K562 (cell line): ENCODE measurements at regions not wholly inside any gene's neighbourhood (a gene's known extent, or its start where the extent isn't known, plus 50 kb on each side); places are given as distances from the start of the nearest gene placed in this dataset.

ENCODE experiments used
- CTCF ChIP-seq, 3 experiments: IDR thresholded peaks in 2 of 3; conservative IDR thresholded peaks in 1 of 3; 2 replicates each; pipeline ENCODE4 v1.5.1; 2011 to 2012; ENCODE audit warnings: low read length in 3 of 3, mild to moderate bottlenecking in 3 of 3, control low read depth in 2 of 3, improper control_type of control experiment in 1 of 3, inconsistent platforms in 1 of 3, low read depth in 1 of 3, mixed read lengths in 1 of 3, moderate library complexity in 1 of 3; ENCODE audit not compliant: insufficient read depth in 2 of 3
- CUX1 ChIP-seq: fragments of 200-800 bp; sonication (Bioruptor generic); IDR thresholded peaks from 2 replicates; pipeline ENCODE4 v1.6.1; 2016; ENCODE audit warnings: missing genetic modification characterization, missing compliant biosample characterization
- MAZ ChIP-seq, 2 experiments: fragments of 450-650 bp in 1 of 2; sonication (generic) in 1 of 2; formaldehyde crosslinking; IDR thresholded peaks in 1 of 2; conservative IDR thresholded peaks in 1 of 2; 2 replicates each; pipeline versions ENCODE4 v1.4.0 to v1.5.0; 2020; ENCODE audit warnings: mild to moderate bottlenecking in 1 of 2, missing genetic modification reagents in 1 of 2
- NCOR1 ChIP-seq: fragments of 450-650 bp; IDR thresholded peaks from 2 replicates; pipeline ENCODE4 v1.6.1; 2016; ENCODE audit warnings: mild to moderate bottlenecking, moderate library complexity
- NR1H2 ChIP-seq: sonication (generic); formaldehyde crosslinking; IDR thresholded peaks from 2 replicates; pipeline ENCODE4 v1.4.0; 2020; ENCODE audit warnings: mild to moderate bottlenecking, missing genetic modification reagents
- POLR2A ChIP-seq: fragments of 450-650 bp; conservative IDR thresholded peaks from 2 replicates; pipeline ENCODE4 v1.6.1; 2016
- SNIP1 ChIP-seq: fragments of 450-650 bp; IDR thresholded peaks from 2 replicates; pipeline ENCODE4 v1.7.1; 2017; ENCODE audit warnings: low read depth, mild to moderate bottlenecking
- TRIM24 ChIP-seq, 2 experiments: fragments of 450-650 bp; IDR thresholded peaks; 2 replicates each; pipeline ENCODE4 v1.6.1; 2016
- ZNF274 ChIP-seq: IDR thresholded peaks from 2 replicates; pipeline ENCODE4 v1.6.1; 2011; ENCODE audit warnings: low read depth, mild to moderate bottlenecking, low read length, moderate library complexity, borderline replicate concordance
- ZNF398 ChIP-seq: fragments of 250-450 bp; sonication (Bioruptor Pico); IDR thresholded peaks from 2 replicates; pipeline ENCODE4 v1.8.0; 2021; ENCODE audit warnings: moderate library complexity, mild to moderate bottlenecking, inconsistent platforms
- ZNF584 ChIP-seq: fragments of 200-800 bp; sonication (Bioruptor generic); IDR thresholded peaks from 2 replicates; pipeline ENCODE4 v1.6.1; 2016; ENCODE audit warnings: low read depth, mild to moderate bottlenecking, missing genetic modification characterization, missing compliant biosample characterization

- TF ChIP-seq POLR2A (no peak), SNIP1 (no peak), ZNF274 (no peak), MAZ (CRISPR knock-in tag; conservative IDR thresholded peaks at IDR 0.05 in 1 of 2, IDR thresholded peaks at IDR 0.05 in 1 of 2) (no peak), CUX1 (no peak), CTCF (IDR thresholded peaks at IDR 0.05 in 2 of 3, conservative IDR thresholded peaks at IDR 0.05 in 1 of 3; ENCODE audit: insufficient read depth in 2 of 3, low read depth in 1 of 3, low read length in 3 of 3) (no peak), ZNF584 (no peak), NR1H2 (CRISPR knock-in tag) (no peak), TRIM24 (IDR thresholded peaks at IDR 0.05) (no peak), ZNF398 (CRISPR knock-in tag) (no peak), NCOR1 (no peak)
Observed at GRCh38 chr15:38842226-38842625, 277.6 kb upstream of the RASGRP1 start.
